IMR-90 (cell line): ENCODE measurements at regions not wholly inside any gene's neighbourhood (a gene's known extent, or its start where the extent isn't known, plus 50 kb on each side); places are given as distances from the start of the nearest gene placed in this dataset.
A peak's percentile ranks its signal among the peaks of the same experiment; 100 is the strongest.

Source experiments
- ATAC-seq: fragments of 200-7000 bp; cut with Tn5 transposase; 2 replicates; pipeline ENCODE4 v1.9.1; 2020; ENCODE audit warnings: low read depth, mild to moderate bottlenecking, moderate library complexity
- BruUV-seq: library from RNA; stranded (reverse); fragments of 400-500 nt; replicated peaks from 2 replicates; lab custom pipeline; 2021; lab: Mats Ljungman, UMichigan
- CTCF ChIA-PET: fragments of 300-600 bp; formaldehyde crosslinking; extraction: SDS; loops from one replicate; lab custom pipeline; 2021; ENCODE audit warnings: antibody characterized with exemption; lab: Yijun Ruan, JAX
- POLR2A ChIA-PET: fragments of 300-600 bp; sonication (Branson Sonifier 250); formaldehyde crosslinking; loops from one replicate; lab custom pipeline; 2022; ENCODE audit warnings: antibody characterized with exemption; ENCODE audit not compliant: unreplicated experiment; lab: Charles Lee
- DNase-seq: peaks from one replicate; pipeline ENCODE4 v3.0.0; 2013
- H2AFZ ChIP-seq: replicated peaks from 2 replicates; pipeline ENCODE3; 2013; ENCODE audit warnings: low read length, mild to moderate bottlenecking; ENCODE audit not compliant: poor library complexity
- H2AK5ac ChIP-seq: 2 replicates; pipeline ENCODE4 v1.6.1; 2013; ENCODE audit warnings: low read depth, low read length, inconsistent platforms
- H2AK9ac ChIP-seq: replicated peaks from 2 replicates; pipeline ENCODE3; 2013; ENCODE audit warnings: mild to moderate bottlenecking, low read depth, low read length, moderate library complexity; ENCODE audit not compliant: poor library complexity
- H2BK120ac ChIP-seq: 2 replicates; pipeline ENCODE4 v1.6.1; 2013; ENCODE audit warnings: low read depth, low read length, inconsistent platforms
- H2BK15ac ChIP-seq: 3 replicates; pipeline ENCODE4 v1.6.1; 2013; ENCODE audit warnings: low read depth, low read length, inconsistent platforms
- H2BK20ac ChIP-seq: 2 replicates; pipeline ENCODE4 v1.6.1; 2013; ENCODE audit warnings: low read depth, mild to moderate bottlenecking, inconsistent platforms, low read length, moderate library complexity
- H2BK5ac ChIP-seq: 2 replicates; pipeline ENCODE4 v1.6.1; 2013; ENCODE audit warnings: mild to moderate bottlenecking, low read depth, low read length, inconsistent platforms; ENCODE audit not compliant: poor library complexity, severe bottlenecking
- H3K14ac ChIP-seq: replicated peaks from 2 replicates; pipeline ENCODE4 v1.6.1; 2013; ENCODE audit warnings: low read depth, low read length, inconsistent platforms
- H3K18ac ChIP-seq: 2 replicates; pipeline ENCODE4 v1.6.1; 2013; ENCODE audit warnings: low read depth, low read length, control low read depth
- H3K23ac ChIP-seq: 2 replicates; pipeline ENCODE4 v1.6.1; 2013; ENCODE audit warnings: low read depth, low read length, inconsistent platforms
- H3K27ac ChIP-seq: 2 replicates; pipeline ENCODE4 v1.5.1; 2013; ENCODE audit warnings: mild to moderate bottlenecking, control low read depth, low read length; ENCODE audit not compliant: insufficient read depth
- H3K27me3 ChIP-seq: 2 replicates; pipeline ENCODE4 v1.6.1; 2013; ENCODE audit warnings: low read length; ENCODE audit not compliant: control insufficient read depth, insufficient read depth
- H3K36me3 ChIP-seq: 2 replicates; pipeline ENCODE4 v1.6.1; 2013; ENCODE audit warnings: low read length, mixed read lengths; ENCODE audit not compliant: control insufficient read depth, insufficient read depth
- H3K4ac ChIP-seq: 2 replicates; pipeline ENCODE4 v1.6.1; 2013; ENCODE audit warnings: low read depth, low read length, inconsistent platforms
- H3K4me1 ChIP-seq: 2 replicates; pipeline ENCODE4 v1.6.1; 2013; ENCODE audit warnings: low read length, mixed read lengths; ENCODE audit not compliant: control insufficient read depth, insufficient read depth
- H3K4me2 ChIP-seq: 2 replicates; pipeline ENCODE4 v1.6.1; 2013; ENCODE audit warnings: low read depth, mild to moderate bottlenecking, control low read depth, low read length, moderate library complexity
- H3K4me3 ChIP-seq: 2 replicates; pipeline ENCODE4 v1.5.1; 2013; ENCODE audit warnings: low read depth, mild to moderate bottlenecking, control low read depth, low read length, moderate library complexity; ENCODE audit not compliant: insufficient read depth
- H3K56ac ChIP-seq: 2 replicates; pipeline ENCODE4 v1.6.1; 2013; ENCODE audit warnings: low read length, inconsistent platforms; ENCODE audit not compliant: insufficient read depth; ENCODE audit errors: extremely low read depth
- H3K79me1 ChIP-seq, 2 experiments: 2 replicates each; pipeline ENCODE4 v1.6.1; 2013; ENCODE audit warnings: low read length in 2 of 2, inconsistent platforms in 1 of 2, low read depth in 1 of 2
- H3K9ac ChIP-seq: 2 replicates; pipeline ENCODE4 v1.6.1; 2013; ENCODE audit warnings: low read depth, low read length, control low read depth
- H3K9me1 ChIP-seq: 2 replicates; pipeline ENCODE4 v1.6.1; 2013; ENCODE audit warnings: low read length, inconsistent platforms; ENCODE audit not compliant: insufficient read depth
- H3K9me3 ChIP-seq: 2 replicates; pipeline ENCODE4 v1.6.1; 2013; ENCODE audit warnings: low read length; ENCODE audit not compliant: control insufficient read depth, insufficient read depth
- H4K20me1 ChIP-seq: 2 replicates; pipeline ENCODE4 v1.6.1; 2013; ENCODE audit warnings: low read length, inconsistent platforms; ENCODE audit not compliant: insufficient read depth
- H4K5ac ChIP-seq: 2 replicates; pipeline ENCODE4 v1.6.1; 2013; ENCODE audit warnings: mild to moderate bottlenecking, low read depth, low read length, control low read depth
- H4K8ac ChIP-seq, 2 experiments: 2 replicates each; pipeline ENCODE4 v1.6.1; 2013; ENCODE audit warnings: low read depth in 2 of 2, low read length in 2 of 2, control low read depth in 1 of 2, inconsistent platforms in 1 of 2
- H4K91ac ChIP-seq: 2 replicates; pipeline ENCODE4 v1.6.1; 2013; ENCODE audit warnings: low read depth, low read length, inconsistent platforms; ENCODE audit not compliant: insufficient read depth
- BHLHE40 ChIP-seq: fragments of 150-350 bp; IDR thresholded peaks from 2 replicates; pipeline ENCODE4 v1.6.1; 2016; ENCODE audit warnings: mild to moderate bottlenecking, low read depth, low read length
- CEBPB ChIP-seq: IDR thresholded peaks from 2 replicates; pipeline ENCODE4 v1.6.1; 2012; ENCODE audit warnings: low read depth, low read length, improper control_type of control experiment
- CHD1 ChIP-seq: IDR thresholded peaks from 2 replicates; pipeline ENCODE4 v1.6.1; 2012; ENCODE audit warnings: low read depth, low read length, improper control_type of control experiment
- ELK1 ChIP-seq: fragments of 150-350 bp; IDR thresholded peaks from 2 replicates; pipeline ENCODE4 v1.6.1; 2016; ENCODE audit warnings: low read depth, mild to moderate bottlenecking, low read length, moderate library complexity, borderline replicate concordance
- FOS ChIP-seq: fragments of 150-350 bp; IDR thresholded peaks from 2 replicates; pipeline ENCODE4 v1.6.1; 2016; ENCODE audit warnings: low read depth, low read length
- MAZ ChIP-seq: IDR thresholded peaks from 2 replicates; pipeline ENCODE4 v1.6.1; 2012; ENCODE audit warnings: low read depth, mild to moderate bottlenecking, low read length, improper control_type of control experiment, moderate library complexity, borderline replicate concordance
- NFE2L2 ChIP-seq: fragments of 150-350 bp; IDR thresholded peaks from 2 replicates; pipeline ENCODE4 v1.6.1; 2016; ENCODE audit warnings: low read depth, mild to moderate bottlenecking, low read length
- POLR2A ChIP-seq: IDR thresholded peaks from 2 replicates; pipeline ENCODE4 v1.6.1; 2012; ENCODE audit warnings: mild to moderate bottlenecking, low read depth, low read length
- RAD21 ChIP-seq: IDR thresholded peaks from 2 replicates; pipeline ENCODE4 v1.6.1; 2012; ENCODE audit warnings: low read length, improper control_type of control experiment
- WGBS, 2 experiments: methylation state at CpG; one replicate each; pipeline versions ENCODE4 v1.1.5 to v1.1.7; 2013; ENCODE audit warnings: missing lambda C conversion rate in 2 of 2; ENCODE audit not compliant: insufficient read length in 1 of 2; ENCODE audit errors: extremely low coverage in 2 of 2; 5-methylcytosine and 5-hydroxymethylcytosine counted together
- dilution Hi-C: fragments of 300-500 bp; cut with HindIII; formaldehyde crosslinking; loops from one replicate; pipeline ENCODE4 v1.14.3; 2018; ENCODE audit warnings: low sequenced_read_pairs; ENCODE audit not compliant: unreplicated experiment
- in situ Hi-C: fragments of 300-500 bp; cut with MboI; formaldehyde crosslinking; loops from 3 replicates; pipeline ENCODE4 v1.14.3; 2019; ENCODE audit warnings: low sequenced_read_pairs, inconsistent platforms, mixed read lengths
- intact Hi-C: fragments of 100-400 bp; cut with micrococcal nuclease; formaldehyde crosslinking; loops from 2 replicates; pipeline ENCODE4 v1.10.0; 2022
- TF ChIP-seq, protein P1 (sequence below): conservative IDR thresholded peaks from 2 replicates; pipeline ENCODE4 v1.5.1; 2012; ENCODE audit warnings: mild to moderate bottlenecking, low read depth, low read length, improper control_type of control experiment
- TF ChIP-seq, protein P2 (sequence below): fragments of 150-350 bp; IDR thresholded peaks from 2 replicates; pipeline ENCODE4 v1.6.1; 2017; ENCODE audit warnings: mild to moderate bottlenecking, antibody characterized with exemption, low read length, low read depth

DNA sequence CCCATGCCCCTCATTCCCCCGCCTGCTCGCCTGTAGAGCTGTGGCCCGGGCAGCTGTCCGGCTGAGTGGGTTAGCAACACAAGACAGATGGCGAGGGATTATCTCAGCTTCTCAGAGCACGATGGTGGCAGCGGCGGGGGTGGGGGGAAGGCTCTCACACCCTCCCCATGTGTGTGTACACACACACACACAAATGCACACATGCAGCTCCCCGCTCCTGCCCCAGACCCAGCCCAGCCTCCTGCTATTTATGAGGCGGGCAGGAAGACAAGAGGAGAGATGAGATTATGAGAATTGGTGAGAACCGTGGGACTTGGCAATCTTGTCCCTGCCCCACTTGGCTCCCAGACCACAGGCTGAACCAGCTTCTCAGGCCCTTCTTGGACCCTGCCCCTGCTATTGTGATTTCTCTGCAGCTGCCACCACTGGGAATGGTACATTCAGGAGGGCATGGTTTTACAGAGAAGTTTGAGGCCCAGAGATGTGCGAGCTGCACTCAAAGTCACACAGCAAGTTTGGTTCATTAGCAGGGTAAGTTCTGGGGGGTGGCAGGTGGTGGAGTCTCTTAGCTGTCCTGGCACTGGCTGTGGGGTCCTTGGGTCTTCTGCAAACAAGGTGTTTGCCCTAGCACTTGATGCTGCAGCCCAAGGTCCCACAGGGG is 51.0 kb upstream of the PSD2 start:
- H3K9ac ChIP-seq = no peak overlapping the region
- H2BK5ac ChIP-seq = peak overlapping the region; percentile 18
- intact Hi-C loops = no loop called here
- POLR2A ChIA-PET = no interaction called here
- H4K8ac ChIP-seq = 0 out of 4 replicates have a peak overlapping the region, but pooled peaks of 1 of the 2 experiments have one; percentile 4
- DNase-seq (no peak), ATAC-seq (no peak)
- no peaks in the 10 kb centered on the region for H3K9me3 ChIP-seq
- peaks cover 34% of the 10 kb centered on the region for H3K4me1 ChIP-seq
- 0 out of 2 replicates have a peak, but pooled peaks cover 3% of the 10 kb centered on the region for H4K20me1 ChIP-seq
- H3K79me1 ChIP-seq = no peaks in the 10 kb centered on the region
- dilution Hi-C loops = no loop called here
- peak overlapping the region; percentile 29 for H2AFZ ChIP-seq
- H3K9me1 ChIP-seq = peaks cover 12% of the 10 kb centered on the region
- H3K36me3 ChIP-seq = no peaks in the 10 kb centered on the region
- peak overlapping the region; percentile 18; the same call in 1 of the 2 replicates for H3K18ac ChIP-seq
- H2BK120ac ChIP-seq = peak overlapping the region; percentile 55
- H4K91ac ChIP-seq = peak overlapping the region; percentile 46
- H3K4me2 ChIP-seq = no peak overlapping the region
- H2AK5ac ChIP-seq = peak overlapping the region; percentile 81
- no CpG with 5 or more reads among the region's 12 CpGs for WGBS, 2 experiments
- H2BK15ac ChIP-seq = 0 out of 3 replicates have a peak overlapping the region, but pooled peaks have one; percentile 10
- peak overlapping the region; percentile 79 for H2BK20ac ChIP-seq
- no peak overlapping the region for H3K4me3 ChIP-seq
- CTCF ChIA-PET = interaction anchor here (1.3 kb wide), 1 partner anchor 34 kb away, joined by 3 read pairs; no protein-coding TSS in a partner anchor
- in situ Hi-C loops = no loop called here
- H2AK9ac ChIP-seq = peak overlapping the region; percentile 35
- peaks cover 5% of the 10 kb centered on the region; the same call in 1 of the 2 replicates for H3K27me3 ChIP-seq
- peak overlapping the region; percentile 47; the same call in 1 of the 2 replicates for H4K5ac ChIP-seq
- 0 out of 2 replicates have a peak overlapping the region, but pooled peaks have one; percentile 25 for H3K23ac ChIP-seq
- H3K56ac ChIP-seq = no peak overlapping the region
- no peak overlapping the region for H3K27ac ChIP-seq
- H3K14ac ChIP-seq = no peak overlapping the region
- TF ChIP-seq, protein P1, sequence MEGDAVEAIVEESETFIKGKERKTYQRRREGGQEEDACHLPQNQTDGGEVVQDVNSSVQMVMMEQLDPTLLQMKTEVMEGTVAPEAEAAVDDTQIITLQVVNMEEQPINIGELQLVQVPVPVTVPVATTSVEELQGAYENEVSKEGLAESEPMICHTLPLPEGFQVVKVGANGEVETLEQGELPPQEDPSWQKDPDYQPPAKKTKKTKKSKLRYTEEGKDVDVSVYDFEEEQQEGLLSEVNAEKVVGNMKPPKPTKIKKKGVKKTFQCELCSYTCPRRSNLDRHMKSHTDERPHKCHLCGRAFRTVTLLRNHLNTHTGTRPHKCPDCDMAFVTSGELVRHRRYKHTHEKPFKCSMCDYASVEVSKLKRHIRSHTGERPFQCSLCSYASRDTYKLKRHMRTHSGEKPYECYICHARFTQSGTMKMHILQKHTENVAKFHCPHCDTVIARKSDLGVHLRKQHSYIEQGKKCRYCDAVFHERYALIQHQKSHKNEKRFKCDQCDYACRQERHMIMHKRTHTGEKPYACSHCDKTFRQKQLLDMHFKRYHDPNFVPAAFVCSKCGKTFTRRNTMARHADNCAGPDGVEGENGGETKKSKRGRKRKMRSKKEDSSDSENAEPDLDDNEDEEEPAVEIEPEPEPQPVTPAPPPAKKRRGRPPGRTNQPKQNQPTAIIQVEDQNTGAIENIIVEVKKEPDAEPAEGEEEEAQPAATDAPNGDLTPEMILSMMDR = no peak
- TF ChIP-seq, protein P2, sequence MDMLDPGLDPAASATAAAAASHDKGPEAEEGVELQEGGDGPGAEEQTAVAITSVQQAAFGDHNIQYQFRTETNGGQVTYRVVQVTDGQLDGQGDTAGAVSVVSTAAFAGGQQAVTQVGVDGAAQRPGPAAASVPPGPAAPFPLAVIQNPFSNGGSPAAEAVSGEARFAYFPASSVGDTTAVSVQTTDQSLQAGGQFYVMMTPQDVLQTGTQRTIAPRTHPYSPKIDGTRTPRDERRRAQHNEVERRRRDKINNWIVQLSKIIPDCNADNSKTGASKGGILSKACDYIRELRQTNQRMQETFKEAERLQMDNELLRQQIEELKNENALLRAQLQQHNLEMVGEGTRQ = no peak
- no peak for TF ChIP-seq BHLHE40
- TF ChIP-seq RAD21 = no peak
- TF ChIP-seq POLR2A = no peak
- TF ChIP-seq CEBPB = no peak
- TF ChIP-seq NFE2L2 = no peak
- TF ChIP-seq ELK1 = no peak
- TF ChIP-seq CHD1 = no peak
- TF ChIP-seq MAZ = no peak
- TF ChIP-seq FOS = no peak
- BruUV-seq = no TSS peak
- peak overlapping the region; percentile 66; the same call in 1 of the 2 replicates for H3K4ac ChIP-seq
